GM06990 (cell line): ENCODE measurements at regions not wholly inside any gene's neighbourhood (a gene's known extent, or its start where the extent isn't known, plus 50 kb on each side); places are given as distances from the start of the nearest gene placed in this dataset.

ENCODE experiments used
- DNase-seq: peaks from one replicate; pipeline ENCODE4 v3.0.0-alpha.2; 2011; ENCODE audit not compliant: insufficient read length; ENCODE audit errors: extremely low read depth
- H3K27me3 ChIP-seq: replicated peaks from 2 replicates; pipeline ENCODE4 v1.6.0; 2011; ENCODE audit warnings: low read length; ENCODE audit not compliant: control insufficient read depth, insufficient read depth
- H3K36me3 ChIP-seq: 2 replicates; pipeline ENCODE4 v1.5.1; 2011; ENCODE audit warnings: low read length; ENCODE audit not compliant: control insufficient read depth, insufficient read depth
- H3K4me3 ChIP-seq: replicated peaks from 2 replicates; pipeline ENCODE4 v1.5.1; 2011; ENCODE audit warnings: low read depth, mild to moderate bottlenecking, control low read depth, low read length
- CTCF ChIP-seq: IDR thresholded peaks from 2 replicates; pipeline ENCODE4 v1.5.1; 2011; ENCODE audit warnings: low read length, control low read depth, mild to moderate bottlenecking, inconsistent platforms; ENCODE audit not compliant: insufficient read depth, poor library complexity, severe bottlenecking

GRCh38 chr18:59822612-59823550, 76.9 kb upstream of the PMAIP1 start:
- Histone ChIP-seq H3K27me3 (no peaks in the 10 kb centered on the region), H3K36me3 (no peaks in the 10 kb centered on the region), H3K4me3 (no peak overlapping the region)
- DNase-seq = no peak
- no peak for TF ChIP-seq CTCF

- DNase-seq = no peak
- Histone ChIP-seq H3K27me3 (no peaks in the 10 kb centered on the region), H3K4me3 (no peak overlapping the region), H3K36me3 (no peaks in the 10 kb centered on the region)
- TF ChIP-seq CTCF = no peak
These were observed 77.8 kb upstream of the PMAIP1 start for GRCh38 chr18:59821983-59822382.

- no peak for TF ChIP-seq CTCF
- H3K27me3 ChIP-seq = no peaks in the 10 kb centered on the region
- no peak overlapping the region for H3K4me3 ChIP-seq
- DNase-seq = no peak
- no peaks in the 10 kb centered on the region for H3K36me3 ChIP-seq
These were observed 79.1 kb upstream of the PMAIP1 start for GRCh38 chr18:59820663-59821062.

GRCh38 chr18:59818769-59819168, 81.0 kb upstream of the PMAIP1 start:
- Histone ChIP-seq H3K36me3 (no peaks in the 10 kb centered on the region), H3K27me3 (no peaks in the 10 kb centered on the region), H3K4me3 (no peak overlapping the region)
- TF ChIP-seq CTCF = no peak
- DNase-seq = no peak

GRCh38 chr18:59814891-59815290, 84.9 kb upstream of the PMAIP1 start:
- no peaks in the 10 kb centered on the region for H3K27me3 ChIP-seq
- TF ChIP-seq CTCF = no peak
- H3K4me3 ChIP-seq = no peak overlapping the region
- no peak for DNase-seq
- no peaks in the 10 kb centered on the region for H3K36me3 ChIP-seq
